Caco-2 (cell line): ENCODE measurements at regions not wholly inside any gene's neighbourhood (a gene's known extent, or its start where the extent isn't known, plus 50 kb on each side); places are given as distances from the start of the nearest gene placed in this dataset.

Source experiments
- BruUV-seq: library from RNA; stranded (reverse); fragments of 400-500 nt; replicated peaks from 2 replicates; lab custom pipeline; 2021; lab: Mats Ljungman, UMichigan
- CTCF ChIA-PET: fragments of 300-600 bp; sonication (Branson Sonifier 250); formaldehyde crosslinking; loops from one replicate; lab custom pipeline; 2022; ENCODE audit warnings: antibody characterized with exemption; lab: Charles Lee
- POLR2A ChIA-PET: fragments of 300-600 bp; sonication (Branson Sonifier 250); formaldehyde crosslinking; loops from one replicate; lab custom pipeline; 2022; ENCODE audit warnings: antibody characterized with exemption; lab: Charles Lee
- DNase-seq, 2 experiments: peaks; one replicate each; pipeline versions ENCODE4 v3.0.0 to v3.0.0-alpha.2; 2020 to 2022
- H3K27me3 ChIP-seq: replicated peaks from 2 replicates; pipeline ENCODE4 v1.6.0; 2011; ENCODE audit warnings: low read length; ENCODE audit not compliant: control insufficient read depth, insufficient read depth
- H3K36me3 ChIP-seq: 2 replicates; pipeline ENCODE4 v1.5.1; 2011; ENCODE audit warnings: low read length; ENCODE audit not compliant: control insufficient read depth, insufficient read depth
- H3K4me1 ChIP-seq: fragments of 250-450 bp; sonication (Bioruptor Pico); 2 replicates; pipeline ENCODE4 v1.5.1; 2020; ENCODE audit warnings: mild to moderate bottlenecking
- H3K4me3 ChIP-seq: 2 replicates; pipeline ENCODE4 v1.5.1; 2011; ENCODE audit warnings: low read depth, mild to moderate bottlenecking, control low read depth, low read length
- H3K9me3 ChIP-seq: fragments of 250-450 bp; sonication (Bioruptor Pico); 2 replicates; pipeline ENCODE4 v1.5.1; 2020; ENCODE audit warnings: mild to moderate bottlenecking, moderate library complexity
- H3K27ac Mint-ChIP-seq: one replicate; pipeline ENCODE4 v1.8.0; 2022; ENCODE audit warnings: mixed read lengths; ENCODE audit not compliant: unreplicated experiment
- H3K27me3 Mint-ChIP-seq: one replicate; pipeline ENCODE4 v1.8.0; 2022; ENCODE audit warnings: mixed read lengths; ENCODE audit not compliant: insufficient read depth, unreplicated experiment
- H3K36me3 Mint-ChIP-seq: one replicate; pipeline ENCODE4 v1.8.0; 2022; ENCODE audit warnings: mild to moderate bottlenecking, mixed read lengths; ENCODE audit not compliant: insufficient read depth, unreplicated experiment
- H3K4me1 Mint-ChIP-seq: one replicate; pipeline ENCODE4 v1.8.0; 2022; ENCODE audit warnings: low read depth, mixed read lengths; ENCODE audit not compliant: unreplicated experiment
- H3K4me3 Mint-ChIP-seq: one replicate; pipeline ENCODE4 v1.8.0; 2022; ENCODE audit warnings: mild to moderate bottlenecking, moderate library complexity, mixed read lengths; ENCODE audit not compliant: unreplicated experiment
- H3K9me3 Mint-ChIP-seq: one replicate; pipeline ENCODE4 v1.8.0; 2022; ENCODE audit warnings: mixed read lengths; ENCODE audit not compliant: unreplicated experiment
- intact Hi-C: fragments of 100-400 bp; cut with micrococcal nuclease; formaldehyde crosslinking; loops from one replicate; pipeline ENCODE4 v1.10.0; 2022; ENCODE audit not compliant: unreplicated experiment
- TF ChIP-seq, protein P1 (sequence below), 2 experiments: fragments of 200-600 bp in 1 of 2; IDR thresholded peaks; 1 replicate in 1 of 2; 2 replicates in 1 of 2; pipeline versions ENCODE4 v1.5.1 to v1.8.0; 2011 to 2022; ENCODE audit warnings: antibody characterized with exemption in 1 of 2, control low read depth in 1 of 2, inconsistent platforms in 1 of 2, low read depth in 1 of 2, low read length in 1 of 2, mild to moderate bottlenecking in 1 of 2, moderate library complexity in 1 of 2; ENCODE audit not compliant: insufficient read depth in 1 of 2, severe bottlenecking in 1 of 2, unreplicated experiment in 1 of 2

DNA sequence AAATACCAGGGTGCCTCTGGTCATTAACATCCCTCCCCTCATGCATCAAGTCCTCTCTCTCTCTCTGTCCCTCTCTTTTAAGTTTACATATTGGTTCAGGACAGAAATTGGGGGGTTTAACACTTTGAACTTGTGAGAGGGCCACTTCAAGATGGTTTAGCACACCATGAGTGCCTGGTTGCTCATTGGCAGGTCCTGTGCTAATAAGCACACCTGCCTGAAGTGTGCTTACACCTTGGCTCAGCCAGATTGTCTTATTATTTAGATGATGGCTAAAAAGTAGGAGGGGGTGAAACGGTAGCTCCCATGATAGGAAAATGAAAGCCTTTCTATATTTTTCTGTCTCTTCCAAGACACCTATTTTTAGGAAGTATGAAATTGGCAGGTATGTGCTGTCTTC lies 205.8 kb downstream of the ARL6IP6 start:
- Histone ChIP-seq H3K4me3 (no peak overlapping the region), H3K4me1 (no peaks in the 10 kb centered on the region), H3K27me3 (no peaks in the 10 kb centered on the region), H3K9me3 (no peaks in the 10 kb centered on the region), H3K36me3 (no peaks in the 10 kb centered on the region)
- CTCF ChIA-PET: no interaction called here
- Mint-ChIP-seq H3K27me3 (peaks cover 11% of the 10 kb centered on the region), H3K4me3 (no peak overlapping the region), H3K27ac (no peak overlapping the region), H3K36me3 (no peaks in the 10 kb centered on the region), H3K4me1 (no peaks in the 10 kb centered on the region), H3K9me3 (peaks cover 8% of the 10 kb centered on the region)
- TF ChIP-seq, protein P1, sequence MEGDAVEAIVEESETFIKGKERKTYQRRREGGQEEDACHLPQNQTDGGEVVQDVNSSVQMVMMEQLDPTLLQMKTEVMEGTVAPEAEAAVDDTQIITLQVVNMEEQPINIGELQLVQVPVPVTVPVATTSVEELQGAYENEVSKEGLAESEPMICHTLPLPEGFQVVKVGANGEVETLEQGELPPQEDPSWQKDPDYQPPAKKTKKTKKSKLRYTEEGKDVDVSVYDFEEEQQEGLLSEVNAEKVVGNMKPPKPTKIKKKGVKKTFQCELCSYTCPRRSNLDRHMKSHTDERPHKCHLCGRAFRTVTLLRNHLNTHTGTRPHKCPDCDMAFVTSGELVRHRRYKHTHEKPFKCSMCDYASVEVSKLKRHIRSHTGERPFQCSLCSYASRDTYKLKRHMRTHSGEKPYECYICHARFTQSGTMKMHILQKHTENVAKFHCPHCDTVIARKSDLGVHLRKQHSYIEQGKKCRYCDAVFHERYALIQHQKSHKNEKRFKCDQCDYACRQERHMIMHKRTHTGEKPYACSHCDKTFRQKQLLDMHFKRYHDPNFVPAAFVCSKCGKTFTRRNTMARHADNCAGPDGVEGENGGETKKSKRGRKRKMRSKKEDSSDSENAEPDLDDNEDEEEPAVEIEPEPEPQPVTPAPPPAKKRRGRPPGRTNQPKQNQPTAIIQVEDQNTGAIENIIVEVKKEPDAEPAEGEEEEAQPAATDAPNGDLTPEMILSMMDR (IDR thresholded peaks at IDR 0.05; ENCODE audit: insufficient read depth in 1 of 2, low read depth in 1 of 2, low read length in 1 of 2, severe bottlenecking in 1 of 2, unreplicated experiment in 1 of 2): no peak
- no peak for DNase-seq
- BruUV-seq: no TSS peak
- POLR2A ChIA-PET: no interaction called here
- intact Hi-C loops: loop anchor here (10.0 kb wide), 1 partner anchor 551 kb away; the partner anchor contains the start of gene RPRM

DNA sequence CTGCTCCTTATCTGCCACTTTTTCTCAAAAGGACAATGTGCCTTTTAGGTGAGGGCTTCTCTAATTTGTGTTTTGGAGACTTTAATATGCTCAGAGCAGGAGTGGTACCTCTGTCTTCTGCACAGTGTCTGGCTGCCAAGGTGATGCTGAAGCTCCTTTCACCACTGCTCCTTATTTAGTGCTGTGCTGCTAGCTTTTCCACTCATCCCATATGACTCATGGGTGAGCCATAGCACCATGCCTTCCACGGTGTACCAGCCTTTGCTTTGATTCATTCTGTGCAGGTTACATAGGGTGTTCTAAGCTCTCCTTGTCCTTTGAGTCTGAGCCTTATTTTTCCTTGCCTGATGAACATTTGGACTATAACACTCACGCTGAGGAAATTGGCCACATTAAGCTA lies 202.4 kb downstream of the ARL6IP6 start:
- TF ChIP-seq, protein P1 (IDR thresholded peaks at IDR 0.05; ENCODE audit: insufficient read depth in 1 of 2, low read depth in 1 of 2, low read length in 1 of 2, severe bottlenecking in 1 of 2, unreplicated experiment in 1 of 2): no peak
- H3K9me3 Mint-ChIP-seq: no peaks in the 10 kb centered on the region
- no peaks in the 10 kb centered on the region for H3K4me1 Mint-ChIP-seq
- ChIA-PET POLR2A (no interaction called here), CTCF (no interaction called here)
- BruUV-seq: no TSS peak
- H3K9me3 ChIP-seq: no peaks in the 10 kb centered on the region
- H3K4me3 Mint-ChIP-seq: no peak overlapping the region
- H3K36me3 ChIP-seq: no peaks in the 10 kb centered on the region
- DNase-seq: no peak
- H3K27me3 Mint-ChIP-seq: peaks cover 13% of the 10 kb centered on the region
- H3K4me1 ChIP-seq: no peaks in the 10 kb centered on the region
- no peaks in the 10 kb centered on the region for H3K27me3 ChIP-seq
- no peak overlapping the region for H3K4me3 ChIP-seq
- H3K27ac Mint-ChIP-seq: no peak overlapping the region
- intact Hi-C loops: loop anchor here (10.0 kb wide), 1 partner anchor 554 kb away; the partner anchor contains the start of gene RPRM
- H3K36me3 Mint-ChIP-seq: no peaks in the 10 kb centered on the region

DNA sequence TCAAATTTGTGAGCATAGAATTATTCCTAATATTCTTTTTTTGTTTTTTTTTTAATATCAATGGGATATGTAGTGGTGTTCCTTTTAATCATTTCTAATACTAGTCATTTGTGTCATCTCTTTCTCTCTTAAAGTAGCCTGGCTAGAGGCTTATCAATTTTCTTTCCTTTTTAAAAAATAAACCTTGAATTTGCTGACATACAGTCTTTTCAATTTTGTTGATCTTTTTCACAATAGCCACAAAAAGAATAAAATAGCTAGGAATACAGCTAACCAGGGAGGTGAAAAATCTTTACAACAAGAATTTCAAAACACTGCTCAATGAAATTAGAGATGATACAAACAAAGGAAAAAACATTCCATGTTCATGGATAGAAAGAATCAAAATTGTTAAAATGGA lies 192.6 kb downstream of the ARL6IP6 start:
- Histone ChIP-seq H3K27me3 (no peaks in the 10 kb centered on the region), H3K9me3 (no peaks in the 10 kb centered on the region), H3K4me1 (no peaks in the 10 kb centered on the region), H3K36me3 (no peaks in the 10 kb centered on the region), H3K4me3 (no peak overlapping the region)
- intact Hi-C loops: no loop called here
- BruUV-seq: no TSS peak
- H3K4me3 Mint-ChIP-seq: no peak overlapping the region
- H3K36me3 Mint-ChIP-seq: no peaks in the 10 kb centered on the region
- ChIA-PET CTCF (no interaction called here), POLR2A (no interaction called here)
- no peaks in the 10 kb centered on the region for H3K4me1 Mint-ChIP-seq
- DNase-seq: no peak
- peaks cover 7% of the 10 kb centered on the region for H3K27me3 Mint-ChIP-seq
- TF ChIP-seq, protein P1 (IDR thresholded peaks at IDR 0.05; ENCODE audit: insufficient read depth in 1 of 2, low read depth in 1 of 2, low read length in 1 of 2, severe bottlenecking in 1 of 2, unreplicated experiment in 1 of 2): no peak
- H3K27ac Mint-ChIP-seq: no peak overlapping the region
- H3K9me3 Mint-ChIP-seq: no peaks in the 10 kb centered on the region
